NK-92 treated with Interleukin-12 subunit alpha and Interleukin-12 subunit beta, amount 100 ng/mL, for 24 hours (cell line): ENCODE measurements at regions not wholly inside any gene's neighbourhood (a gene's known extent, or its start where the extent isn't known, plus 50 kb on each side); places are given as distances from the start of the nearest gene placed in this dataset.
"Not testable (repeated sequence)": the region's sequence is repeated elsewhere in the genome, so short reads cannot be mapped to it uniquely, and the experiment has no call there.

Experiments used
- DNase-seq: peaks from one replicate; lab custom pipeline; 2025; lab: John Stamatoyannopoulos, UW

DNA sequence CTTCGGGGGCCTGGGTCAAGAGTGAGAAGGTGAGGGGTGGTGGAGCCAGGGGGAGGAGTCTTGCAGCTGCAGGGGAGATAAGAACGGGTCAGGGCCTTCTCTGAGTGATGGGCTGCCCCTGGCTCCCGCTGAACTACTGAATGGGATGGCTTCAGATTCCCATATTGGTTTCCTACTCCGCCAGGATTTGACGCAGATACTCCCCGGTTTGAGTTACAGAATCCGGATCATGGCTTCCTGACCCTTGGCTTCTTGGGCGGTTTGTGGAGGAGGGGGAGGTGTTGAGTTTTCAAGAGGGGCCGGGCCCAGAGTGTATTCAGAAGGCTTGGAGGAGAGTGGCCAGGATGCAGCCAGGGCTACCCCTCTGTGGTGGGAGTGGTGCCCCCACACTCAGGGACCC, 119.9 kb upstream of the ATP2B2 start:
- DNase-seq = no peak

DNA sequence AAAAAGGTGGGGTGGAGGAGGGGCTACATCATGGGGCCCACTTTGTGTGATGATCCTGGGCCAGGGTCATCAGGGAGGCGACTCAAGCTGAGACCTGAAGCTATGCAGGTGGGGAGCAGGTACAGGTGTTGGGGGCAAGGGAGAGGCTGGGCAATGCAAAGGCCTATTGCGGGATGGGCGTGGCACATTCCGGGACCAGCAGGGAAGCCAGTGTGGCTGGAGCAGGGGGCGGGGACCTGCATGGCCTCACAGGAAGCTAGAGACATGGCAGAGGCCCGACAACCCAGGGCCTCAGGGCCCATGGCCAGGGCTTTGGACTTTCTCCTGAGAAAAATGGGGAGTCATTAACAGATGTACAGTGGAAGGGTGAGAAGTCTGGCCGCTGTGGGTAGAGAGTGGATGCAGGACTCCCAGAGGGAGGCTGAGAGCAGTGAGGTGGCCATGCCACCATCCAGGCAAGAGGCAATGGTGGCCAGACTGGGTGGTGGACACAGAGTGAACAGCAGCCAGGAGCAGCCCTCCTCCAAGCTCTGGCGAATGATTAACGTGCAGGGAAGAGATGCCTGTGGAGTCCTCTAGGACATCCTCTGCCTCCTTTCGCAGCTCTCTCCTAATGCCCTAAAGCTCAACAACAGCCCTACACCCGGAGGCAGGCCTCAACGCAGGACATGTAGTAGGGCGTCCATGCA, 122.6 kb upstream of the ATP2B2 start:
- DNase-seq = no peak

- no peak for DNase-seq
Observed at GRCh38 chr3:10628891-10629670, 123.7 kb upstream of the ATP2B2 start.

GRCh38 chr3:10629671-10630040, 124.3 kb upstream of the ATP2B2 start:
- DNase-seq = no peak

GRCh38 chr3:10631224-10631623, 125.8 kb upstream of the ATP2B2 start:
- no peak for DNase-seq

- DNase-seq = no peak
Observed at GRCh38 chr3:10632125-10632524, 126.7 kb upstream of the ATP2B2 start.

DNA sequence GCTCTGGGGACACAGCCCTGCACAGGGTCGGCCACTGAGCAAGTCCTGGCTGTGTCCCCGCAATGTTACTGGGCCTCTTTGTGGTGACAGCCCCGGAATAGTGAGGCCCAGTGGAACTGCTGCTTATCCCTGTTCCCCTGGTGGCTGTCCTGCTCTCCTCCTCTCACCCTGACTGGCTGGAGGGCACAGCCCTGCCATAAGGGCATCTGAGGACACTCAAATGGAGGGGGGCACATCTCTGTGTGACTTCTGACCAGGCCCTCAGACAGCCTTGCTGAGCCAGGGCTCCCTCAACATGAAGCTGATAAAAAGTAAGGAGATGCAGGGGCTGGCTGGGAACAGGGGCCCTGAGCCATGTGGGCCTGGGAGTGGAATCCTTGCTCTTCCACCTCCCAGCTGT, 127.4 kb upstream of the ATP2B2 start:
- DNase-seq = no peak

GRCh38 chr3:10635446-10636076, 130.2 kb upstream of the ATP2B2 start:
- DNase-seq = no peak

- no peak for DNase-seq
Observed at GRCh38 chr3:10637342-10637741, 132.0 kb upstream of the ATP2B2 start.

DNA sequence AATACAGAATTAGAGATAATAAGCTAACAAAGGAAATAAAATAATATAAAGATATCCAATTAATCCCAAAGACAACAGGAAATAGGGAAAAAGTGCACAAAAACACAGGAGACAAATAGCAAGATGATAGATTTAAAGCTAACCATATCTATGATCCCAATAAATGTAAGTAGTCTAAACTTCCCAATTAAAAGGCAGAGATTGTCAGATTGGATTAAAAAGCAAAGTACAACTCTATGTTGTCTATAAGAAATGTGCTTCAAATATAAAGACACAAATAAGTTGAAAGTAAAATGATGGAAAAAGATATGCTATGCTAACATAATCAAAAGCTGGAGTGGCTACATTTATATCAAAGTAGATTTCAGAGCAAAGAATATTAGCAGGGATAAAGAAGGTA, 133.1 kb upstream of the ATP2B2 start:
- DNase-seq = no peak

- no peak for DNase-seq
Observed at GRCh38 chr3:10641760-10642159, 136.4 kb upstream of the ATP2B2 start.

DNA sequence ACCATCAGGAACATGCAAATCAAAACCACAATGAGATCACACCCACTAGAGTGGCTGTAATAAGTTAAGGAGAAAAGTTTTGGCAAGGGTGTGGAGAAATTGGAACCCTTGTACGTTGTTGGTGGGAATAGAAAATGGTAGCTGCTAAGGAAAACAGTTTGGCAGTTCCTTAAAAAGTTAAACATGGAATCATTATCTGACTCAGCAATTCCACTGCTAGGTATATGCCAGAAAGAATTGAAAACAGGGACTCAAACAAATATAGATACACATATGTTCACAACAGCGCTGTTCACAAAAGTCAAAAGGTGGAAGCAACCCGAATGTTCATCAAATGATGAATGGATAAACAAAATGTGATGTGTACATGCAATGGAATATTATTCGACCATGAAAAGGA, 138.8 kb upstream of the ATP2B2 start:
- no peak for DNase-seq

DNA sequence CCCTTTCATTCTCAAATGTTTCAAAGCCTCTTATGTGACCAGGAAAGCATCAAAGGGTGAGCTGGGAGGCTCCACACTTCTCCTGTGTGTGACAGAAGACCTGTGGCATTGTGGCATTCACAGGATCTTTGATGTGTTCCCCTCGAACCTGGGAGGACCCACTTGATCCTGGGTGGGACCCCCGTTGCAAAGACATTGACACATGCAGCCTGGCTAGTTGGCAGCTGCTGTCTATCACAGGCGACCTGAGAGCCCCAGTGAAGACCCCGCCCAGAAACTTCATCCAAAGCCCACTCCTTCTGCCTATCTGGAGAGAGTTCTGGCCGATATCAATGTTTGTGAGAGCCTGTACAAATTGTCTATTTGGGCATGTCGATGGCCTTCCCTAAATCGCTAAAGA, 140.4 kb upstream of the ATP2B2 start:
- no peak for DNase-seq

DNA sequence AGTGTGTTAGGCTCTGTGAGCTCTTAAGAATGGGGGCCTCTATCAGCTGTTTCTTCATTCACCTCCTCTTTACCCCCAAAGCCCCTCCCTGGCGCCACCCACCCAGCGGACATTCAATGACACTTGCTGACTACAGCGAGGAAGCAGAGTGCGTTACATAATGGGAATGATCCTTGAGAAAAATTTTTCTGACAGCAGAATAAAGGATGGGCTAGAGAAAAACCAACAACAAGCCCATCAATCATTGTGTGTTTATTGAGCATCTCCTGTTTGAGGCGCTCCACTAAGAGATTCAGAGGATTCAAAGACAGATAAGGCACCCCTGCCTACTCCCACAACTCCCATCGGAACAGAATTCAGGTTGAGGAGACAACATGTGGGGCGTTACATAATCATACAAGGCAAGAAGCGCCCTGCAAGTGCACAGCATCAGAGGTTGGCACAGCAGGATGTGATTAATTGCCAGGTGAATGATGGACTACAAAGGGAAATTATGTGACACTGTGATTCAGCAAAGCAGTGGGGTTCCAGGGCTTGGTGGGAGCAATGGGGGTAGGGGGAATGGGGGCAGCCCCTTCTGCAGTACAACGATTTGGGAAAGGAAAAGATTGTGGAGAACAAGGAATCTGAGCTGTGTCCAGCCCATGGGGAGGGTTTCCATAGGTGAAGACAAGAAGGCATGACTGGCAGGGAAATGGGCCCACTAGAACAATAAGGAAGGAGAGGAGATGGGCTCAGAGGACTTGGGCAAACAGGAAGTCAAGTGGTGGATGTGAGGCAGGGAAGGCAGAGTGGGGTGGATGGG, 141.3 kb upstream of the ATP2B2 start:
- DNase-seq = no peak

- no peak for DNase-seq
Observed at GRCh38 chr3:10647376-10647775, 142.0 kb upstream of the ATP2B2 start.

- no peak for DNase-seq
Observed at GRCh38 chr3:10648181-10648580, 142.8 kb upstream of the ATP2B2 start.

DNA sequence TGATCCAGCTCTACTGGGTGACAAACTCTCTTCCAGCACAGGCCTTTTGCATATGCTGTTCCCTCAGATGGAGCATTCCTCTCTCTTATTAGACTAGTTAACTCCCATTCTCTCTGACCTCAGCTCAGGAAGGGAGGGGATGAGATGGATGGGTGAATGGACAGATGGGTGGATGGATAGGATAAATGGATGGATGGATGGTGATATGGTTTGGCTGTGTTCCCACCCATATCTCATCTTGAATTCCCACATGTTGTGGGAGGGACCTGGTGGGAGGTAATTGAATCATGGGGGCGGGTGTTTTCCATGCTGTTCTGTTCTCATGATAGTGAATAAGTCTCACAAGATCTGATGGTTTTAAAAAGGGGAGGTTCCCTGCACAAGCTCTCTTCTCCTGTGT, 144.1 kb upstream of the ATP2B2 start:
- not testable (repeated sequence) for DNase-seq

- DNase-seq = no peak
Observed at GRCh38 chr3:10651506-10651905, 146.1 kb upstream of the ATP2B2 start.

DNA sequence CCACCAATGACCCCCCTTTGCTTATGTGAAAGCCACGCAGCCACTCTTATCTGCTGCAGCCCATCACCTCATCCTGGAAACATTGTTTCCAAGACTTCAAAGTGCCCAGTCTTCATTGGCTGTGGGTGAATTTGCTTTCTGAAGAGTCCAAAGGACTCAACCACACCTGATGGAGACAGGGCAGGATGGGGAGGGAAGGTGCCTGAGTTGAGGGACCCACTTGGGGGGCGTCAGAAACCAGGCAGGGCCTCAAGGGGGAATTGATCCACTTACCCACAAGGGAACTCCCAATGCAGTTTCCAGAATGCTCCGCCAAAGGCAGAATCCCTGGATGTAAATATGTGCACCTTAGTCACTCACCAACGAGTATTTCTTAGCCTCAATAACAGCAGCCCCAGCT, 147.9 kb upstream of the ATP2B2 start:
- no peak for DNase-seq

DNA sequence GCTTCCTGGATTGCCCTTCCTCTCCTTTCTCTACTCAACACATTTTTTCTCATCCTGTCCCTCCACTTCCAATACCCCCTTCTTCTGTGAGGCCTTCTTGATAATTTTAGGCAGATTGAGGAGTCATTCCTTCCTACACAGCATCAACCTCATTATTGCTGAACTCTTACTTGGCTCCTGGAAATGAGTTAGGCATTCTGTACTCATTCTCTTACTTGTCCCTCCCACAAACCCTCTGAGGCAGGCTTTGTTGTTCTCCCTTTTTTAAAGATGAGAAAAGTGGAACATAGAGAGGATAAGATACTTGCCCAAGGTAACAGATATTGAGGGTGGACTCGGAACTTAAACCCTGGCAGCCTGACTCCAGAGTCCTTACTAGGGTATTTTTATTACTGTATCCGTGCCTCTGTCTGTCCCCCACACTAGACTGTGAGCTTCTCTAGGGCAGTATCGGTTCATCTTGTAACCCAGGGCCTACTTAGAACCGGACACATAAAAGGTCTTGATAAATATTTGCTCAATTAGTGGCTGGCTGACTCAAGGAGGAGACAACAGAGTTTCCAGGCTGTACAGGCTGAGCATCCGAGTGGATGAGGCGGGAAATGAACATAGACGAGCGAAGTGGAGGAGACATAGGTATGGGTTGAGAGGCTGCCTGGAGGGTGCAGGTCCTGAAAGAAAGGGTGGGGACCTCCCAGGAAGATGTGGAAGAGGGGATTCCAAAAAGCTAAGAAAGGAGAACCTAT, 148.7 kb upstream of the ATP2B2 start:
- DNase-seq = no peak

- DNase-seq = no peak
Observed at GRCh38 chr3:10655105-10655504, 149.7 kb upstream of the ATP2B2 start.

DNA sequence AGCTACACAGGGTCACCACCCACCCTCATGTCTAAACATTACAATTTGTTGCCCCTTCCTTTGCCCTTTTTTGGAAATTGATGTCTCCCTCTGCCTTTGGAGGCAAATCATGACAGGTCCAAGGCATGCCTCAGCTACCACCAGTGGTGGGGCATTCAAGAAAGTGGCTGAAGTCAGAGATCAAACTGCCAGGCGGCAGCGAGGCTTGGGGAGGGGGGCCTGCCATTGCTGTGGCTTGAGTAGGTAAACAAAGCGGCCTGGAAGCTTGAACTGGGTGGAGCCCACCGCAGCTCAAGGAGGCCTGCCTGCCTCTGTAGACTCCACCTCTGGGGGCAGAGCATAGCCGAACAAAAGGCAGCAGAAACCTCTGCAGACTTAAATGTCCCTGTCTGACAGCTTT, 152.0 kb upstream of the ATP2B2 start:
- DNase-seq = not testable (repeated sequence)
